D721Med (cell line): ENCODE measurements at regions not wholly inside any gene's neighbourhood (a gene's known extent, or its start where the extent isn't known, plus 50 kb on each side); places are given as distances from the start of the nearest gene placed in this dataset.
"Not testable (repeated sequence)": the region's sequence is repeated elsewhere in the genome, so short reads cannot be mapped to it uniquely, and the experiment has no call there.

Source experiments
- DNase-seq: peaks from one replicate; pipeline ENCODE4 v3.0.0; 2011; ENCODE audit warnings: low spot score; ENCODE audit not compliant: insufficient read length
- FAIRE-seq: peaks from 2 replicates; lab custom pipeline; 2011; peaks lifted over from hg19 to GRCh38; lab: Jason Lieb, UNC
- TF ChIP-seq, protein P1 (sequence below): IDR thresholded peaks from 2 replicates; pipeline ENCODE4 v1.5.1; 2012; ENCODE audit warnings: mild to moderate bottlenecking, control low read depth; ENCODE audit not compliant: insufficient read depth; ENCODE audit errors: missing control alignments

DNA sequence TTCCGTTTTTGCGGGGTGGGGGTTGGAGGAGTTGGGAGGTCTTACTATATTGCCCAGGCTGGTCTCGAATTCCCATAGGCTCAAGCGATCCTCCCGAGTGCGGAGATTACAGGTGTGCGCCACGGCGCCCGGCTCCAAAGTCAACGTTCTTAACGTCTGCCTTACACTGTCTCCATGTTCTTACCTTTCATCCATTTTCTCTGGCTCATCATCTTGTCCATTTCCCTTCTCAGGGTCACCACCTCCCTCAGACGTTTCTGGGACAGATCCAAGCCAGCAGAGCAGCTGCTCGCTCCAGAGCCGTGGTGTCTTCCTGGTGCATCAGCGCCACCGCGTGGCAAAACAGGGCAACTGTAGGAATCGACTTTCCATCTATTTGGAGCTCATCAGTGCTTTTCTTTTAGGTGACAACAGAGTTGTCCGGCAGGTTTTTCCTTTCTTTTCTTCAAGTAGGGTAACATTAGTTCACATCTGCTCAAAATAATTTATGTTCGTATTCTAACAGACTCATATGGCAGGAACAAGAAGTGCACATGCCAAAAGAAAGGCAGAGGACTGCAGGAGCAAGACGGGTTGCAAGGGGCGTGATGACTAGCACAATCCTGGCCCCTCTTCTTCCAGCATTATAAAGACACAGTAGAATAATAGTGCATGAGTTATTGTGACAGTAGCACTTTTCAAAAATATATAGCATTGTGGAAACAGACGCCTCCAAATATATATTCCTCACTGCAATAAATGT lies 103.1 kb upstream of the ABCC4 start:
- peak; percentile 79 for DNase-seq
- TF ChIP-seq, protein P1, sequence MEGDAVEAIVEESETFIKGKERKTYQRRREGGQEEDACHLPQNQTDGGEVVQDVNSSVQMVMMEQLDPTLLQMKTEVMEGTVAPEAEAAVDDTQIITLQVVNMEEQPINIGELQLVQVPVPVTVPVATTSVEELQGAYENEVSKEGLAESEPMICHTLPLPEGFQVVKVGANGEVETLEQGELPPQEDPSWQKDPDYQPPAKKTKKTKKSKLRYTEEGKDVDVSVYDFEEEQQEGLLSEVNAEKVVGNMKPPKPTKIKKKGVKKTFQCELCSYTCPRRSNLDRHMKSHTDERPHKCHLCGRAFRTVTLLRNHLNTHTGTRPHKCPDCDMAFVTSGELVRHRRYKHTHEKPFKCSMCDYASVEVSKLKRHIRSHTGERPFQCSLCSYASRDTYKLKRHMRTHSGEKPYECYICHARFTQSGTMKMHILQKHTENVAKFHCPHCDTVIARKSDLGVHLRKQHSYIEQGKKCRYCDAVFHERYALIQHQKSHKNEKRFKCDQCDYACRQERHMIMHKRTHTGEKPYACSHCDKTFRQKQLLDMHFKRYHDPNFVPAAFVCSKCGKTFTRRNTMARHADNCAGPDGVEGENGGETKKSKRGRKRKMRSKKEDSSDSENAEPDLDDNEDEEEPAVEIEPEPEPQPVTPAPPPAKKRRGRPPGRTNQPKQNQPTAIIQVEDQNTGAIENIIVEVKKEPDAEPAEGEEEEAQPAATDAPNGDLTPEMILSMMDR: peak; percentile 98
- FAIRE-seq: no peak

DNA sequence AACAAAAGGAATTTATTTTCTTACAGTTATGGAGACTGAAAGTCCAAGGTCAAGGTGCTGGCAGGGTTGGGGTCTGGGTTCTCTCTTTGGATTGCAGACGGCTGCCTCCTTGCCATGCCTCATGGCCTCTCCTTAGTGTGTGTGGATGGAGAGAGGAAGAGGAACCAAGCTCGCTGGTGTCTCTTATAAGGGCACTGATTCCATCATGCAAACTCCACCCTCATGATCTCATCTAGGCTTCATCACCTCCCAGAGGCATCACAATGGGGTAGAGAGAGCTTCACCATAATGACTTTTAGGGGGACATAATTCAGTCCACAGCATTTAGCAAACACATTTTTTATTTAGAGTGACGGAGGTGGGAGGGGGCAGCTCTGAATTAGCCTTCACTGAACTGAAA lies 104.9 kb upstream of the ABCC4 start:
- FAIRE-seq: no peak
- DNase-seq: no peak
- TF ChIP-seq, protein P1: no peak

DNA sequence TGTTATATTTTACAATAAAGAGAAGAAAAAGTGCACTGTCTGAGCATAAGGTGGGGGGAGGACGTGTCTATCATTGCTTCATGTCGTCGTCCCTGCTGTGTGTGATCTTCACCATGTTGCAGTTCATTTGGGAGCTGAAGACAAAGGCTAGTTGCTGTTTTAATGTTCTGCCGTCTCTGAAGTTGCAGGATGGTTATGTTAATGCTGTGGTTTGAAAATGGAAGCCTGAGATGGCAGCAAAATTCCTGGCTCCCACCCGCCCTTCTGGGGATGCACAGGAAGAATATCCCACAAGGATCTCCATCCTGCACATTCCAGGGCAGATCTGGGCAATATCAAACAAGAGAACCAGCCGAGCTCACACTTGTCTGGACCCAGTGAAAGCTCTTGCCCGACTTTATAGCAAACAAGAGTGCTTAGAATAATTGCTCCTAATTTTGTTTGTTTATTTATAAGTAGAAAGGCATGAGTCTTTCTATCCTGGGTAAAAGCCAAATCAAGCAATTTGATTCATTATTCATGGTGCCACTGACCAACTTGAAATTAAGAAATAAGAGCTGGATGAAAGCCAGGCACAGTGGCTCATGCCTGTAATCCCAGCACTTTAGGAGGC lies 110.3 kb upstream of the ABCC4 start:
- TF ChIP-seq, protein P1: no peak
- DNase-seq (no peak), FAIRE-seq (no peak)

DNA sequence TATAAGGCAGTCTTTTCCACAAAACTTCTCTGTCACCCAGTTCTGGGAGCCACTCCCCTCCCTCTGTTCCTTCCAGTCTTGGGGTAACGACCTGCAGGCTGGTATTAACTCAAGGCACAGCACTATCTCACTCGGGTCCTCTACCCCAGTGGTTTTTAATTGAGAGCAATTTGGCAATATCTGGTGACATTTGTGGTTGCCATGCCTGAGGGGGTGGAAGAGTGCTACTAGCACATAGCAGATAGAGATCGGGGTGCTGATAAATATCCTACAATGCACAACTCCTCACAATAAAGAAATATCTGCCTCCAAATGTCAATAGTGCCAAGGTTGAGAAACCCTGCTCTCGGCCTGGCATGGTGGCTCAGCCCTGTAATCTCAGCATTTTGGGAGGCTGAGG lies 117.7 kb upstream of the ABCC4 start:
- FAIRE-seq: no peak
- DNase-seq: no peak
- TF ChIP-seq, protein P1: no peak

DNA sequence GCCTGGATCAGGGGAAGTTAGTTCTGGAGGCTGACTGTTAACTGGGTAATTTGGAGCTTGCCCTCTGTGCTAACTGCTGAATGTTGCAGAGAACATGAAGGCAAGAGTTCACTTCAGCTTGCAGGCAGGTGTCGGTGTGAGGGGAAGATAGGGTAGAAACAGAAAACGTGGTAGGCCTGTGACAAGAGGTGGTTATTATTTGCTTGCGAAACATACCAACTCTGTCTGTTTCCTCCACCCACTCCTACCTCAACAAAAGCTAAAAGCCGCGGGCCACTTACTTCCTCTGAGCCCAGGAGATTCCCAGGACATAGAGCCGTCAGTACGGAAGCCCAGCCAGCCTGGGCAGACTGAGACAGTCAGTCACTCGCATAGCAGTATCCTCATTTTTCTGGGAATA lies 119.2 kb upstream of the ABCC4 start:
- DNase-seq (no peak), FAIRE-seq (no peak)
- TF ChIP-seq, protein P1: no peak

DNA sequence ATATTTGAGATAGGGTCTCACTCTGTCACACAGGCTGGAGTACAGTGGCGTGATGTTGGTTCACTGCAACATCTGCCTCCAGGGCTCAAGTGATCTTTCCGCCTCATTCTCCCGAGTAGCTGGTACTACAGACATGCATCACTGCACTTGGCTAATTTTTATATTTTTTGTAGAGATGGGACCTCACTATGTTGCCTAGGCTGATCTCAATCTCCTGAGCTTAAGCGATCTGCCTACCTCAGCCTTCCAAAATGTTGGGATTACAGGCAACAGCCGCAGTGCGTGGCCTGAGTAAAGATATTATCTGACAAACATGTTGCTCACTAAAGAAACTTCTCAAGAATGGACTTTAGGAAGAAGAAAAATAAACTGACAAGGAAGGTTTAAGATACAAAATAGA lies 125.4 kb upstream of the ABCC4 start:
- no peak for FAIRE-seq
- DNase-seq: no peak
- TF ChIP-seq, protein P1: no peak

DNA sequence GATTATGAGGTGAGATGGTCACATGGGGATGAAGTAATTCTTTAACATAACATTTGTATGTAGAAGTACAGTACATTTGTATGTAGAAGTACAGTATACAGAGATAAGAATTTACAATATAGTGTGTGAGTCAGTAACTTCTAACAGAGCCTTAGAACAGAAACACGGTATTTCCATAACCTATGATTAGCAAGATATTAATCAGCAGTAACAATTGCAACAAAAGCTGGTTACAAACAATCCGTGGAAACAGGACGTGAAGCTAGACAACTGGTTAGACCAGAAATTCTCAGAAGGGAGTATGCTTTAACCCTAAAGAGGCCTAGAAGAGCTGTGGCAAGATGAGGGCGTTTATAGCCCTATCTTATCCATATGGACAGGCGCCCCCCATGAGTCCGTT lies 122.0 kb upstream of the CLDN10 start:
- not testable (repeated sequence) for DNase-seq, FAIRE-seq
